NCI-H226 (cell line): ENCODE measurements at regions not wholly inside any gene's neighbourhood (a gene's known extent, or its start where the extent isn't known, plus 50 kb on each side); places are given as distances from the start of the nearest gene placed in this dataset.

Experiments
- DNase-seq: peaks from one replicate; pipeline ENCODE4 v3.0.0-alpha.2; 2015

GRCh38 chr3:176789281-176789705 lies 408.0 kb downstream of the TBL1XR1 start:
- no peak for DNase-seq

DNA sequence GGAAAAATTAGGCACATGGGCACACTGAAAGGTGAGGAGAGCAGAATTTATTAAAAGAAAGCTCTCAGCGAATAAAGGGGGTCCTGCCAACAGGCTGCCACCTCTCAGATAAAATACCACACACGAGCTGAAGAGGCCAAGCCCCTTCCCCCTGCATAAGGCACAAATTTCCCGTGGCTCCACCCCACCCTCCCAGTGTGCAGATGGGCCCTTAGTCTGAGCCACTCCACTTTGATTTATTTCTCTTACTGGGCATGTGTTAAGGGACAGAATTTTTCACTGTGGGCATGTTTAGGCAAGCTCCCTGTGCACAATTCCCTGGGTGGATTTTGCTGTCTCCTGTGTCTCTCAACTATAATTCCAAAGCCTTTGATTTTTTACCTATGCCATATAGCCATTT lies 409.8 kb downstream of the TBL1XR1 start:
- no peak for DNase-seq

DNA sequence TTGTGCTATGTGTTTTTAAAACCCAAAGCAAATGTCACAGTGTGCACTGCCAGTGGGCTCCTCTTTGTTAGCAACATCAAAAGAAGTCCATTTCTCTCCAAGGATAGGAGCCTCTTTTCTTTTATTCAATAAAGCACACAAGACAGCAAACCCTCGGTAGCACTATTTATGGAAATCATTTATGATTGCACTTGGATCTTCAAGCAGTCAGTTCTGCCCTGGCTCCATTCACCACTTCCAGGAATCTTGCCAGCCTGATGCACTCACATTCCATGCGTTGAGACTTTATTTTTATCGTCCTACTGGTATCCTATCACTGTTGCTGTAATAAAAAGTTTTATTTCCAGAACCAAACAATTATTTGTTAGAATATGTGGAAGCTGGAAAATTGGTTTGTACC lies 412.1 kb downstream of the TBL1XR1 start:
- DNase-seq: no peak

- no peak for DNase-seq
Measured at GRCh38 chr3:176780766-176781165, 416.5 kb downstream of the TBL1XR1 start.

DNA sequence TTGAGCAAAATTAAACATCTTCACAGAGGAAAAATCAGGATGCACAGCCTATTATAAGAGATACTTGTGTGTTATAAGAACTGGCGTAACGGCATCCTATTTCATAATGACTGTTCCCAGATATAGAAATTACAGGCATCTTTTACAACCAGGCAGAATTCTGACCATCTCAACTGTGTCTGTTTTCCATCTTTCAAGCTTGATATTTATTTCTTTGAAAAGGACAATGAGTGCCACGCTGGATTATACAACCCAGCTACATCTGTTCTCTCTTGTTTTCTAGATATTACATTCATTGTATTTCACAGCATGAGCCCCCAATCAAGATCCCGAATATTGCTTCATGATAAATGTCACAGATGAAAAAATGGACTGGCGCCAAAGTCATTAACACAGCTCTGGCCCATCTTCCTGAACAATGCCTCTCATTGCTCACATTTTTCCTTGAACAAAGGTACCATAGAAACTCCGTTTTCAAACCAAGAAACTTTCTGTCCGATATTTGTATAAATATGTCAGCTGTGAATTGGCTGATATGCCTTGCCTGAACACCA lies 420.6 kb downstream of the TBL1XR1 start:
- DNase-seq: no peak

DNA sequence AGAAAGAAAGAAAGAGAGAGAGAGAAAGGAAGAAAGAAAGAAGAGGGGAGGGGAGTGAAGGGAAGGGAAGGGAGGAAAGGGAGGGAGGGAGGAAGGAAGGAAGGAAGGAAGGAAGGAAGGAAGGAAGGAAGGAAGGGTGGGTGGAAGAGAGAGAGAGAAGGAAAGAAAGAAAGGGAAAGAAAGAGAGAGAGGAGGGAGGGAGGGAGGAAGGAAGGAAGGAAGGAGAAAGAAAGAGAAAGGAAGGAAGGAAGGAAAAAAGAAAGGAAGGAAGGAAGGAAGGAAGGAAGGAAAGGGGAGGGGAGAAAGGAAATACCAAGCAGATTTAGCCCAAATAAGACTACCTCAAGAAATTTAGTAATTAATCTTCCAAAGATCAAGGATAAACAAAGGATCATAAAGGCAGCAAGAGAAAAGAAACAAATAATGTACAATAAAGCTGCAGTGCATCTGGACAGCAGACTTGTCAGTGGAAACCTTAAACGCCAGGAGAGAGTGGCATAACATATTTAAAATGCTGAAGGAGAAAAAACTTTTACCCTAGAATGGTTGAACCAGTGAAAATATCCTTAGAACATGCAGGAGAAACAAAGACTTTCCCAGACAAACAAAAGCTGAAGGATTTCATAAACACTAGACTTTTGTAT lies 427.6 kb downstream of the TBL1XR1 start:
- no peak for DNase-seq

GRCh38 chr3:176767385-176767784 lies 429.9 kb downstream of the TBL1XR1 start:
- DNase-seq: peak; percentile 76

- DNase-seq: peak; percentile 36
Measured at GRCh38 chr3:176766862-176767261, 430.4 kb downstream of the TBL1XR1 start.

- DNase-seq: no peak
Measured at GRCh38 chr3:176765382-176765900, 431.8 kb downstream of the TBL1XR1 start.

DNA sequence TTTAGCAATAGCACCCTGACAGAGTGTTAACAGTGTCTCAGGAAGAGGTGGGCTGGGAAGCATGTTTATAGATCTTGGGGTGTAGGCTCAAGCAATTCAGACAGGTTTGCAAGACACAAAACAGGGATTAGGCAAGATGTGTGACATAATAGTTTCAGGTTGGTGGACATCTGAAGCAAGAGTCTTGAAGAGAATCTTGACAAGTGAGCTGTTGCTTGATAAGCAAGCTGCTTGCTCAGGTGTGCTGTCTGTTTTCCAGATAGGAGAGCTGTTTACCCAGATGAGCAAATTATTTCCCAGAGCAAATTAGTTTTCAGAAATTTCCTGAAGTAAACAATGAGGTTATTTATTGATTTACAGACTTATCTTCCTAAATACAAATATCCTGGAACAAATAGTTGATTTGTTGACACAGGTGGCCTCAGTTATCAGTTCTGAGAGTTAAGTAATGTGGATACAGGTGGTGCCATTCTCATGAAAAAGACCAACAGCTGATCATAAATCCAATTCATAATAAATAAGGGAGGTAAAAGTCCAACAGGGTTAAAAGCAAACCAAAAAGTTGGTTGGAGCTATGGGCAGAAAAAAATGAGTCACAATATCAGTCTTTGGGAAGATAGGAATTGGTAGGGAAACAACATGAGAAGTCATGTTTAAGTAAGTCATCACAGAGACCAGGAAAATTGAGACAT lies 437.3 kb downstream of the TBL1XR1 start:
- DNase-seq: no peak

GRCh38 chr3:176757429-176757828 lies 439.9 kb downstream of the TBL1XR1 start:
- no peak for DNase-seq

GRCh38 chr3:176755977-176756376 lies 441.3 kb downstream of the TBL1XR1 start:
- no peak for DNase-seq

DNA sequence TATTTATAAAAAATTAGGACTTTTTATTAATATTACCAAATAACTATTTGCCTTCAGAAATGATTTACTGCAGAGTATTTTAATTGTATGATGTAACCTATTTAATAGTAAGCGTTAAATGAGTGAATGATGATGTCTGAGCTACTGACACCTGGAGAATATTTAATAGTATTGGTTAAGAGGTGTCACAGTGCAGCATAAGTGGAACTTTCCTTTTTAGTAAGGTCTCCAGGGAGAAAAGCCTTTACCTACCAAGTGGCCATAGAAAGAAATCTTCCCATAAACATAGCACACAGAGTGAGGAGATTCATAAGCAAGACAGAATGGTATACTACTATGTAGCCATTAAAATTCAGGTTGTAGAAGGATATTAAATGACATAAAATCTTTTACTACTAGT lies 441.7 kb downstream of the TBL1XR1 start:
- no peak for DNase-seq

DNA sequence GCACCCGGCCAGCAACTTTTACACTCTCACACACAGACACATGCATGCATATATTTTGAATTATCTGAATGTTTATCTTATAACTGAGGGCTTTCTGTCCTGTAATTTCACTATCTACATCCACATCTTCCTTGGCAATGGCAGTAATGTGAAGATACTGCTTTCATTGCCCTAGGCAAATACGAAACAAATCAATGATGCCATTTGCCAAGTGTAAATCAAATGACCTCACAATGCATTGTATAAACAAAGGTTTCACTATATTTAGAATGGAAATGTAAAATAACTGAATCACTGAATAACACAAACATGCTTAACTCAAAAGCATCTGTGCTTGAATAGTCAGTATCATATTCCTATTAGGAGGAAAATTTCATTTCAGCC lies 455.6 kb downstream of the TBL1XR1 start:
- no peak for DNase-seq

- no peak for DNase-seq
Measured at GRCh38 chr3:176740906-176741663, 456.2 kb downstream of the TBL1XR1 start.

DNA sequence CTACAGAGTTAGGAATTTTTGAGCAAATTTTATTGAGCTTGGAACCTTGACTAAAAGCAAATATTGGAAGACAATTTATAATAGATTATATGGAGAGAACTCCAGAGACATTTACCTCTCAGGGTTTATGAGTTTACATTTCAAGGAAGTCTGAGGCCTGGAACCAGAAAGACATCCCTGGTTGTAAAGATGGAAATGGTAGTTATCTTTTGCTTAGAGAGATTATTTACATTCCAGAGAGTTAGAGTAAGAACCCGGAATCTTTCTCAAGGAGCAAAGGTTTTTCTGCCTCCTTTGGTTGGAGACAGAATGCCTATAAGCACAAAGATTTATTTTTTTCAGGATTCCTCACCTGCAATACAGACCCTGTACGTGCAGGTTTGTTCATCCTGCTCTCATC lies 458.1 kb downstream of the TBL1XR1 start:
- DNase-seq: peak; percentile 7

GRCh38 chr3:176737480-176738110 lies 459.7 kb downstream of the TBL1XR1 start:
- DNase-seq: no peak

DNA sequence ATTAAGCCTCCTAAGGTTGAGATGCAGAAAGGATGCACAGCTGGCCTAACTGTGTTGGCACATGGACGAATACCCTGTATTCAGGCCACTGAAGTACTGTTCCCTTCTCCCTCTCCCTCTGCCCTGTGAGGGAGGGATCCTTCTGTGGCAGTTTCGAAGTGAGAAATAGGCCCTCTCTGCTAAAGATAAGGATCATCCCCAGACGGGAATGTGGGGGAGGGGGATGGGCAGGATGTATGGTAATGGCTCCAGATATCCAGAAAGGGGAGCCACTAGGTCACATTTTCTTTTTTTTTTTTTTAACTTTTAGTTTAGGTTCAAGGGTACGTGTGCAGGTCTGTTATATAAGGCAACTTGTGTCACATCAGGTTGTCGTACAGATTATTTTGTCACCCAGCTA lies 463.1 kb downstream of the TBL1XR1 start:
- no peak for DNase-seq

- no peak for DNase-seq
Measured at GRCh38 chr3:176724394-176724759, 472.9 kb downstream of the TBL1XR1 start.

DNA sequence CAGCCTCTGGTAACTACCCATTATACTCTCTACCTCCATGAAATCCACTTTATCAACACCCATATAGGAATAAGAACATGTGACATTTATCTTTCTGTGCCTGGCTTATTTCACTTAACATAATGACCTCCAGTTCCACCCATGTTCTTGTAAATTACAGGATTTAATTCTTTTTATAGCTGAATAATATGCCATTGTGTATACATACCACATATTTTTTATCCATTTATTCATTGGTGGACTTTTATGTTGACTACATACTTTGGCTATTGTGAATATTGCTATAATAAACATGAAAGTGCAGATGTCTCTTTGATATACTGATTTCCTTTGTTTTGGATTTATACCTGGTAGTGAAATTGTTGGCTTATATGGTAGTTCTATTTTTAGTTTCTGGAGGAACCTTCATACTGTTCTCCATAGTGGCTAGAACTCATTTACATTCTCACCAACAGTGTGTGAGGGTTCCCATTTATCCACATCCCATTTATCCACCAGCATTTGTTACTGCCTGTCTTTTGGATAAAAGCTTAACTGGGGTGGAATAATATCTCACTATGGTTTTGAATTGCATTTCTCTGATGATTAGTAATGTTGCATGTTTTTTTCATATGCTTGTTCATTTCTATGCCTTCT lies 473.4 kb downstream of the TBL1XR1 start:
- DNase-seq: no peak

DNA sequence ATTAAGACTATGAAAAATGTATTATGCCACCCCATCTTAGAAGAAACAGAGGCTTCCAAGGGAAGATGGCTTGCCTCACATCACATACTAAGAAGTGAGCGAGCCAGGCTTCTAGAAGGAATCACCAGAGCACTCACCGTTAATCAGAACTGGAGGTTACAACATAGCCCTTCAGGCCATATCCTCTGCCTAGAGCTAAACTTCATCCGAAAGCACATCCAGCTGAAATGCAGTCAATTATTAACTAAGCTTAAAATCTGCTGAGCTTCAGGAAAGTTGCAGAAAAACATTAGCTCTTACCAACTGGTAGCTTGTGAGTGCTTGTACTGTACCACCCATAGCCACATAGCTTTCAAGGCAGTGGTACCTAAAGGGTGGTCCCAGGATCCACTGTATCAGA lies 483.2 kb downstream of the TBL1XR1 start:
- DNase-seq: no peak

DNA sequence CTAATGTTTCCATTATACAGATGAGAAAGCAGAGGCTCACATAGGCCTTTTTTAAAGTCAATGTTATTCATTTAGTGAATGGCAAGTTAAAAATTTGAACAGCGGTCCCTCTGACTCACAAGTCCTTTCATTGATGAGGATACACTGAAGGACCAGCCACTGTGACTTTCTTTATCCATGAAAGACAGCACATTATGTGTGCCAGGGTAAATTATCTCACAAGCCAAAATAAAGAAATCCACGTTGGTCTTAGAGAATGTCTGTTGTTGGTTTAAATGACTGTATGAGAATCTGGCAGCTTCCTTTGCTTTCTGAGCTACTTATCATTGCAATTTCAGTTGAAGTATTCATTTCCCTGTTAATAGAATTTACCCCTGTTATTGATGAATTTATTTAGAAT lies 485.1 kb downstream of the TBL1XR1 start:
- no peak for DNase-seq

DNA sequence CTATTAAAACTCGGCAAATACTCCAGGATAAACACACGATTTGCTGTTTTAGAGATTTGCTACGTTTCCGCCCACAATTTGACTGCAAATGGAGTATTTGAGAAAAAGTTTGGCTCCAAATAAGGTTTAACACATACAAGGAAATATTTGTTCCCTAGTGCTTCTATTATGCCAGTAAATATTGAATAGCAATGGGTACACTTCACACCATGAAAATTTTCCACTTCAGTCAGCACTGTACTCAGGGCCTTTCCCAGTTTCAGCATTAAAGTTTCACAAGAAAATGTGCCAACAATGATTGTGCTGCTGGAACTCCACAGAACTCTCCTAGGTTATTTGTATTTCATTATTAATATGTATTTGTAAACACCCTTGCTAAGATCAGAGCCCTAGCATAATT lies 498.0 kb downstream of the TBL1XR1 start:
- DNase-seq: no peak
